K562 (cell line): ENCODE measurements at regions not wholly inside any gene's neighbourhood (a gene's known extent, or its start where the extent isn't known, plus 50 kb on each side); places are given as distances from the start of the nearest gene placed in this dataset.

Experiments
- ATAC-seq: fragments of 200-7000 bp; cut with Tn5 transposase; 3 replicates; pipeline ENCODE4 v1.9.1; 2020; ENCODE audit warnings: moderate library complexity
- BruUV-seq: library from RNA; stranded (reverse); fragments of 400-500 nt; replicated peaks from 2 replicates; lab custom pipeline; 2021; lab: Mats Ljungman, UMichigan
- CTCF ChIA-PET: fragments of 300-600 bp; formaldehyde crosslinking; extraction: SDS; loops from one replicate; lab custom pipeline; 2021; ENCODE audit warnings: low intra/inter-chr PET ratio; lab: Yijun Ruan, JAX
- POLR2A ChIA-PET: fragments of 300-600, 350-650 bp; sonication (Branson Sonifier 250); formaldehyde crosslinking; extraction: SDS; loops from one replicate; lab custom pipeline; 2021; ENCODE audit warnings: antibody characterized with exemption, inconsistent platforms; lab: Yijun Ruan, JAX
- DNase-seq, 4 experiments: peaks; one replicate each; pipeline versions ENCODE4 v3.0.0 to v3.0.0-alpha.2; 2011 to 2018; ENCODE audit warnings: low spot score in 3 of 4, mixed read lengths in 3 of 4; ENCODE audit errors: extremely low read depth in 1 of 4
- FAIRE-seq: peaks from 2 replicates; lab custom pipeline; 2011; peaks lifted over from hg19 to GRCh38; lab: Jason Lieb, UNC
- H2AFZ ChIP-seq: 2 replicates; pipeline ENCODE4 v1.6.0; 2011; ENCODE audit warnings: low read depth, low read length, control low read depth, inconsistent platforms
- H3K27ac ChIP-seq: fragments of 200-600 bp; 3 replicates; pipeline ENCODE4 v1.8.0; 2011; ENCODE audit warnings: low read depth, mild to moderate bottlenecking, control low read depth, inconsistent platforms, low read length, moderate library complexity, mixed read lengths; ENCODE audit errors: extremely low read depth
- H3K27me3 ChIP-seq, 2 experiments: fragments of 300-600 bp in 1 of 2; 2 replicates in 1 of 2; 3 replicates in 1 of 2; pipeline versions ENCODE4 v1.6.0 to v1.8.0; 2011; ENCODE audit warnings: inconsistent platforms in 2 of 2, low read length in 2 of 2, mild to moderate bottlenecking in 1 of 2, mixed read lengths in 1 of 2, moderate library complexity in 1 of 2; ENCODE audit not compliant: control insufficient read depth in 2 of 2, insufficient read depth in 2 of 2
- H3K36me3 ChIP-seq: fragments of 300-600 bp; 3 replicates; pipeline ENCODE4 v1.8.0; 2011; ENCODE audit warnings: mild to moderate bottlenecking, low read length, inconsistent platforms; ENCODE audit not compliant: control insufficient read depth, insufficient read depth
- H3K4me1 ChIP-seq, 2 experiments: fragments of 200-600 bp in 1 of 2; replicated peaks in 1 of 2; 2 replicates in 1 of 2; 3 replicates in 1 of 2; pipeline versions ENCODE4 v1.5.1 to v1.8.0; 2011; ENCODE audit warnings: inconsistent platforms in 2 of 2, low read length in 2 of 2, mild to moderate bottlenecking in 1 of 2, mixed read lengths in 1 of 2, moderate library complexity in 1 of 2; ENCODE audit not compliant: control insufficient read depth in 2 of 2, insufficient read depth in 2 of 2
- H3K4me2 ChIP-seq: 2 replicates; pipeline ENCODE4 v1.6.1; 2011; ENCODE audit warnings: low read length, control low read depth, inconsistent platforms, mixed read lengths; ENCODE audit not compliant: insufficient read depth
- H3K4me3 ChIP-seq: fragments of 200-600 bp; sonication (generic), shearing (Covaris generic); 2 replicates; pipeline ENCODE4 v1.5.1; 2016; ENCODE audit warnings: control low read depth, inconsistent platforms
- H3K79me2 ChIP-seq: fragments of 200-600 bp; 3 replicates; pipeline ENCODE4 v1.8.0; 2011; ENCODE audit warnings: low read length, inconsistent platforms; ENCODE audit not compliant: control insufficient read depth, insufficient read depth
- H3K9ac ChIP-seq, 2 experiments: 2 replicates each; pipeline versions ENCODE4 v1.6.0 to v1.6.1; 2011; ENCODE audit warnings: low read depth in 2 of 2, low read length in 2 of 2, control low read depth in 1 of 2, inconsistent platforms in 1 of 2, mild to moderate bottlenecking in 1 of 2, mixed read lengths in 1 of 2; ENCODE audit not compliant: insufficient read depth in 1 of 2
- H3K9me1 ChIP-seq: one replicate; pipeline ENCODE4 v1.6.0; 2011; ENCODE audit warnings: inconsistent platforms, mild to moderate bottlenecking, low read length, moderate library complexity; ENCODE audit not compliant: control insufficient read depth, insufficient read depth
- H3K9me3 ChIP-seq: replicated peaks from 2 replicates; pipeline ENCODE4 v1.5.1; 2011; ENCODE audit warnings: low read depth, low read length, inconsistent platforms; ENCODE audit not compliant: control insufficient read depth, insufficient read depth
- H4K20me1 ChIP-seq: replicated peaks from 2 replicates; pipeline ENCODE4 v1.6.1; 2011; ENCODE audit warnings: low read length, inconsistent platforms, mixed read lengths; ENCODE audit not compliant: control insufficient read depth, insufficient read depth
- CXXC5 ChIP-seq: fragments of 250-450 bp; sonication (Bioruptor Pico); IDR thresholded peaks from 2 replicates; pipeline ENCODE4 v1.8.0; 2022; ENCODE audit warnings: inconsistent platforms, mild to moderate bottlenecking, moderate library complexity
- DPF2 ChIP-seq: fragments of 450-650 bp; IDR thresholded peaks from 2 replicates; pipeline ENCODE4 v1.6.1; 2016
- HMG20B ChIP-seq: fragments of 250-450 bp; sonication (Bioruptor Pico); IDR thresholded peaks from 2 replicates; pipeline ENCODE4 v1.5.0; 2021; ENCODE audit warnings: mild to moderate bottlenecking
- SIRT6 ChIP-seq: IDR thresholded peaks from one replicate; pipeline ENCODE4 v1.6.1; 2012; ENCODE audit warnings: low read depth, mild to moderate bottlenecking, control low read depth, inconsistent platforms, low read length, moderate library complexity
- ZNF239 ChIP-seq: fragments of 250-450 bp; sonication (Bioruptor Pico); IDR thresholded peaks from 2 replicates; pipeline ENCODE4 v1.4.0; 2020; ENCODE audit warnings: mild to moderate bottlenecking
- ZNF311 ChIP-seq: fragments of 250-450 bp; sonication (Bioruptor Pico); IDR thresholded peaks from 2 replicates; pipeline ENCODE4 v1.4.0; 2020; ENCODE audit warnings: mild to moderate bottlenecking, moderate library complexity
- WGBS: fragments of 100-300 bp; shearing (Covaris generic); methylation state at CpG from one replicate; pipeline ENCODE4 v1.1.6; 2016; ENCODE audit warnings: low coverage, mixed read lengths; ENCODE audit not compliant: insufficient coverage; ENCODE audit errors: missing lambda C conversion rate; 5-methylcytosine and 5-hydroxymethylcytosine counted together
- in situ Hi-C: fragments of 300-500 bp; cut with MboI; formaldehyde crosslinking; loops from 4 replicates; pipeline ENCODE4 v1.15.0; 2018; ENCODE audit warnings: inconsistent platforms, mixed read lengths
- intact Hi-C: fragments of 100-400 bp; cut with micrococcal nuclease; formaldehyde crosslinking; loops from 2 replicates; pipeline ENCODE4 v1.14.2; 2022
- TF ChIP-seq, protein P1 (sequence below): sonication (generic); formaldehyde crosslinking; IDR thresholded peaks from 2 replicates; pipeline ENCODE4 v1.8.0; 2022; ENCODE audit warnings: mild to moderate bottlenecking, missing genetic modification reagents, borderline replicate concordance
- TF ChIP-seq, protein P2 (sequence below), 2 experiments: fragments of 200-800 bp in 1 of 2; sonication (Bioruptor generic) in 1 of 2; sonication (generic) in 1 of 2; formaldehyde crosslinking in 1 of 2; IDR thresholded peaks in 1 of 2; conservative IDR thresholded peaks in 1 of 2; 2 replicates each; pipeline versions ENCODE4 v1.5.0 to v1.6.1; 2016 to 2020; ENCODE audit warnings: missing compliant biosample characterization in 1 of 2, missing genetic modification characterization in 1 of 2, missing genetic modification reagents in 1 of 2
- TF ChIP-seq, protein P3 (sequence below): fragments of 450-650 bp; IDR thresholded peaks from 2 replicates; pipeline ENCODE4 v1.6.1; 2014; ENCODE audit warnings: low read depth, mild to moderate bottlenecking, moderate library complexity, borderline replicate concordance

DNA sequence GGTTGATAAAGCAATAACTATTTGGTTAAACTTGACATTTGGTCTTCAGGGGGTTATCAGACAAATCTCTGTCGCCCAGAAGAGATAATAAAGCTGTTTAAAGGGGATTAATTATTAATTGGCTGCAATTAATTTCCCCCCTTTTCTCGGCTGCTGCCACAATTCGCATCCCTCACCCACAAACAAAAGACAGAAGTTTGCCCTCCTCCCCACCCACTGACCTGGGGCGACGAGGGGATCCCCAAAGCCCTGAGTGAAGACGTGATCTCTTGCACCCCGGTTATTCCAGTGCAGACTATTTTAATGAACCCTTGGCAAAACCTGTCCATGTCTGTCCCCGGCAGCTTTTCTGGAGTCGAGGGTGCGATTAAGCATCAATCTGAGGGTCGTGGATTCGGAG is 55.7 kb upstream of the TMEM33 start:
- no peak for TF ChIP-seq ZNF239 (CRISPR knock-in tag)
- TF ChIP-seq, protein P1, sequence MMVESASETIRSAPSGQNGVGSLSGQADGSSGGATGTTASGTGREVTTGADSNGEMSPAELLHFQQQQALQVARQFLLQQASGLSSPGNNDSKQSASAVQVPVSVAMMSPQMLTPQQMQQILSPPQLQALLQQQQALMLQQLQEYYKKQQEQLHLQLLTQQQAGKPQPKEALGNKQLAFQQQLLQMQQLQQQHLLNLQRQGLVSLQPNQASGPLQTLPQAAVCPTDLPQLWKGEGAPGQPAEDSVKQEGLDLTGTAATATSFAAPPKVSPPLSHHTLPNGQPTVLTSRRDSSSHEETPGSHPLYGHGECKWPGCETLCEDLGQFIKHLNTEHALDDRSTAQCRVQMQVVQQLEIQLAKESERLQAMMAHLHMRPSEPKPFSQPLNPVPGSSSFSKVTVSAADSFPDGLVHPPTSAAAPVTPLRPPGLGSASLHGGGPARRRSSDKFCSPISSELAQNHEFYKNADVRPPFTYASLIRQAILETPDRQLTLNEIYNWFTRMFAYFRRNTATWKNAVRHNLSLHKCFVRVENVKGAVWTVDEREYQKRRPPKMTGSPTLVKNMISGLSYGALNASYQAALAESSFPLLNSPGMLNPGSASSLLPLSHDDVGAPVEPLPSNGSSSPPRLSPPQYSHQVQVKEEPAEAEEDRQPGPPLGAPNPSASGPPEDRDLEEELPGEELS (CRISPR knock-in tag): no peak
- TF ChIP-seq HMG20B (CRISPR knock-in tag): no peak
- no peak overlapping the region for H3K4me2 ChIP-seq
- intact Hi-C loops (no loop called here), in situ Hi-C loops (no loop called here)
- ChIA-PET CTCF (no interaction called here), POLR2A (no interaction called here)
- H3K27ac ChIP-seq: no peak overlapping the region
- no peaks in the 10 kb centered on the region for H3K79me2 ChIP-seq
- ATAC-seq: no peak
- no peak for DNase-seq
- no TSS peak for BruUV-seq
- H4K20me1 ChIP-seq: no peaks in the 10 kb centered on the region
- H3K9me1 ChIP-seq: no peaks in the 10 kb centered on the region
- H3K9me3 ChIP-seq: no peaks in the 10 kb centered on the region
- H3K4me3 ChIP-seq: no peak overlapping the region
- H3K27me3 ChIP-seq: peaks cover 32 to 49% of the 10 kb centered on the region in 2 experiments
- peaks cover 0 to 9% of the 10 kb centered on the region in 2 experiments; a peak in 1 of 5 replicates for H3K4me1 ChIP-seq
- H2AFZ ChIP-seq: no peak overlapping the region
- FAIRE-seq: no peak
- H3K9ac ChIP-seq: no peak overlapping the region
- WGBS: 3% methylated on average over 12 of the region's 12 CpGs
- no peaks in the 10 kb centered on the region for H3K36me3 ChIP-seq

DNA sequence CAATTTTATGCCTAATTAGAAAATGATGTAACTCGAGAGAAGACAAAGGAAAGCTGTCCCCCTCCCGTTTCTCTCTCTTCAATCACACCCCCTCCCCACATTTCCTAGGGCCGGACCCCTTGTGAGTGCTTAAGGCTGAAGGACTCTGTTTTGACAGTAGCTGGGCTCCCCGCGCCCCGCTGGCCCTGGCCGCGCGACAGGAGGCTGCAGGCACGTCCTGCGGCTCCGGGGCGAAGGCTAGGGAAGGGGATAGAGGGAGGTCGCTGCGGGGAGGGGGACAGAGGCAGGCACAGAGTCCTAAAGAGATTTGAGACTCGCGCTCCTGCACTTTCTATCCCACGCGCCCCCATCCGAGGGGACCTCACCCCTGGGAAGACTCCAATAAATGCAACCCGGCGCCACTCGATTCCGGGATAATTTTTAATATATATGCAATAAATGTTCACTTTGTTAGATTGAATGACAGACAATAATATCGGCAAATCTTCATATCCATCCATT is 56.2 kb upstream of the TMEM33 start:
- POLR2A ChIA-PET: interaction anchor here (0.6 kb wide), 1 partner anchor 401 kb away, joined by 3 read pairs; no protein-coding TSS in a partner anchor
- Histone ChIP-seq H3K9me3 (no peaks in the 10 kb centered on the region), H3K9me1 (no peaks in the 10 kb centered on the region), H3K4me3 (no peak overlapping the region), H4K20me1 (no peaks in the 10 kb centered on the region), H3K36me3 (no peaks in the 10 kb centered on the region), H3K4me1 (peaks cover 0 to 9% of the 10 kb centered on the region in 2 experiments; a peak in 1 of 5 replicates), H3K27ac (no peak overlapping the region), H3K27me3 (peaks cover 34 to 53% of the 10 kb centered on the region in 2 experiments), H3K9ac (no peak overlapping the region), H3K79me2 (no peaks in the 10 kb centered on the region), H3K4me2 (no peak overlapping the region), H2AFZ (no peak overlapping the region)
- no TSS peak for BruUV-seq
- DNase-seq (no peak), ATAC-seq (no peak), FAIRE-seq (no peak)
- intact Hi-C loops (no loop called here), in situ Hi-C loops (no loop called here)
- WGBS: 0% methylated on average over 23 of the region's 25 CpGs
- CTCF ChIA-PET: no interaction called here
- TF ChIP-seq, protein P2, sequence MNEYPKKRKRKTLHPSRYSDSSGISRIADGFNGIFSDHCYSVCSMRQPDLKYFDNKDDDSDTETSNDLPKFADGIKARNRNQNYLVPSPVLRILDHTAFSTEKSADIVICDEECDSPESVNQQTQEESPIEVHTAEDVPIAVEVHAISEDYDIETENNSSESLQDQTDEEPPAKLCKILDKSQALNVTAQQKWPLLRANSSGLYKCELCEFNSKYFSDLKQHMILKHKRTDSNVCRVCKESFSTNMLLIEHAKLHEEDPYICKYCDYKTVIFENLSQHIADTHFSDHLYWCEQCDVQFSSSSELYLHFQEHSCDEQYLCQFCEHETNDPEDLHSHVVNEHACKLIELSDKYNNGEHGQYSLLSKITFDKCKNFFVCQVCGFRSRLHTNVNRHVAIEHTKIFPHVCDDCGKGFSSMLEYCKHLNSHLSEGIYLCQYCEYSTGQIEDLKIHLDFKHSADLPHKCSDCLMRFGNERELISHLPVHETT (CRISPR knock-in tag; conservative IDR thresholded peaks at IDR 0.05 in 1 of 2, IDR thresholded peaks at IDR 0.05 in 1 of 2): no peak
- TF ChIP-seq ZNF311 (CRISPR knock-in tag) (no peak), CXXC5 (CRISPR knock-in tag) (no peak), SIRT6 (no peak), DPF2 (no peak)
- TF ChIP-seq, protein P3, sequence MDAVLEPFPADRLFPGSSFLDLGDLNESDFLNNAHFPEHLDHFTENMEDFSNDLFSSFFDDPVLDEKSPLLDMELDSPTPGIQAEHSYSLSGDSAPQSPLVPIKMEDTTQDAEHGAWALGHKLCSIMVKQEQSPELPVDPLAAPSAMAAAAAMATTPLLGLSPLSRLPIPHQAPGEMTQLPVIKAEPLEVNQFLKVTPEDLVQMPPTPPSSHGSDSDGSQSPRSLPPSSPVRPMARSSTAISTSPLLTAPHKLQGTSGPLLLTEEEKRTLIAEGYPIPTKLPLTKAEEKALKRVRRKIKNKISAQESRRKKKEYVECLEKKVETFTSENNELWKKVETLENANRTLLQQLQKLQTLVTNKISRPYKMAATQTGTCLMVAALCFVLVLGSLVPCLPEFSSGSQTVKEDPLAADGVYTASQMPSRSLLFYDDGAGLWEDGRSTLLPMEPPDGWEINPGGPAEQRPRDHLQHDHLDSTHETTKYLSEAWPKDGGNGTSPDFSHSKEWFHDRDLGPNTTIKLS: no peak
